ENCODE measurements at regions not wholly inside any gene's neighbourhood (a gene's known extent, or its start where the extent isn't known, plus 50 kb on each side); places are given as distances from the start of the nearest gene placed in this dataset.

DNA sequence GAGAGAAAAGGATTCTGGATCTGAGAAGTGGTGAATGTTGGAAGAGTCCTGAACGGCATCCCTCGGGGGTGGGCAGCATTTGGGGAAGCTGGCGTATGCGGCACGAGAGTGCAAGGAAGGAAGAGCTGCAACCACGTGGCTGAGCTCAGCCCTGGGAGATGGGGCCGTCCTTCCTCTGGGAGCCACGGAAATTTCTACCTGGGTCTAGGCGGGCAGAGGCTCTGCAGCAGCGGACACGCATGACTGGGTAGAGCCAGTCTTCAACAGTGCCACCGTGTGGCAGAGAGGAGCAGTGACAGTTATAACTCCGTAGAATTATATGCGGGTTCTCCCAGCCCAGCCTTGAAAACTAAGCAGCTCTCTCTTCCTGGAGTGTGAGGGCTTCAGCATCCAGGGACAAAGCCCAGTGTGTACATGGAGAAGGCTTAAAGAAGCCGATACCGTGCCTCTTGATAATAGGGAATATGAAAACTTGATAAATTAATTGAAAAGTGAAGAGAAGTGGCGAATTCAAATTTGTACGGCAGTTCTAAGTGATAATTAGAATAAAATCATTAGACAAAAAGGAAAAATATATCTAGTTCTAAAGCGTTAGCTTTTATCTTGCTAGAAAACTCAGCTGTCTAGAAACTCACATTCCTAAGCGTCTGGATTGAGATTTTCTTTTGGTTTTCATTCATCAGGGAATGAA is 82.9 kb upstream of the STXBP6 start:
- peak; percentile 76 for DNase-seq

DNA sequence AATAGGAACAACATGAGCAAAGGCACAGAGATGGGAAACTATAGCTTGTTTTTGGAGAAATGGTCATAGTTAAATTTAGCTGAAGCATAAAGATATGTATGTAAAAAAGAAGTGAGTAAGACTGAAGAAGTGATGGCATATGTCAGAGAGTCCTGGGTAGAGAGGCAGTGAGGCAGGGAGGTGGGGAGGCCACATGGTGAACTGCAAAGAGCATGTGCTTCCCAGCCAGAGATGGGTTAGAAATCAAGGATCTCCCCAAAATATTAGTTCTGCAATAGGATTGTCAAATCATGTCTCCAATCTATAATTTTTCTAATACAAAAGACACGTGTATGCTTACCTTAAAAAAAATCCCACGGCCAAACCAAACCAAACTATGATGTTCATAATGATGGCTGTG is 82.1 kb upstream of the STXBP6 start:
- no peak for DNase-seq

DNA sequence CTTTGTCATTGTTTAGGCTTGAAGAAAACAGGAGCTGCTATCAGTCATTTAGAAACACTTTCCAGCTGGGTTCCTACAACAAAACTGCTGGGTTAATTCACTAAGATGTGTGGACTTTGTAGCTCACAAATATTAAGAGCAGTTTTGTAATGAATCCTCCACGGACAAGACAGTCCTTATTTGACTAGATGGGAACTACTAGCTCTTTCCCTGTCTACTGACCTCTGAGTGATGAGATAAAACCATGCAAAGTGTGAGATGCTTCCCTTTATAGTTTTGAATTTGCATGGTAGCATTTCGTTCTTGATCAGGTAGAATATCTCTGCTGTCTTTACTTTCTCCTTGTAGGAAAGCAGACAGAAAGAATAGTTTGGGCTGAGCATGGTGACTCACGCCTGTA is 72.9 kb upstream of the STXBP6 start:
- DNase-seq = no peak

DNA sequence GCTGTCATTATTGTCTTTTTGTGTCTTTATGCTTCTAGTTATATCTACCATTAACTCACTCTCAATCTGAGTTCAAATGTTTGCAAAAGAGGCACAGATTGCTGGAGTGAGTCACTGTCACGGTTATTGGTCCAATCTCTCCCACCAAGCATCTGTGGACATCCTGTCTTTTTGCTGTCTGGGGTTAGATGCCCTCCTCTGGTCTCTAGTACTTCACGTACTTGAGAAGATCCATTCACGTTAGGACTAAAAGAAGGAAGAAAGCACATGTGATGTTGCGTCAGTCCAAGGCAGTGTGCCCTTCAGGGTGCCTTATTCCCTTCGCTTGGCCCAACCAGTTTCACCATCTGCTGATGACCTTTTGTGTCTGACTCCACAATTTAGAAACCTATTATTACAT is 72.3 kb upstream of the STXBP6 start:
- no peak for DNase-seq

DNA sequence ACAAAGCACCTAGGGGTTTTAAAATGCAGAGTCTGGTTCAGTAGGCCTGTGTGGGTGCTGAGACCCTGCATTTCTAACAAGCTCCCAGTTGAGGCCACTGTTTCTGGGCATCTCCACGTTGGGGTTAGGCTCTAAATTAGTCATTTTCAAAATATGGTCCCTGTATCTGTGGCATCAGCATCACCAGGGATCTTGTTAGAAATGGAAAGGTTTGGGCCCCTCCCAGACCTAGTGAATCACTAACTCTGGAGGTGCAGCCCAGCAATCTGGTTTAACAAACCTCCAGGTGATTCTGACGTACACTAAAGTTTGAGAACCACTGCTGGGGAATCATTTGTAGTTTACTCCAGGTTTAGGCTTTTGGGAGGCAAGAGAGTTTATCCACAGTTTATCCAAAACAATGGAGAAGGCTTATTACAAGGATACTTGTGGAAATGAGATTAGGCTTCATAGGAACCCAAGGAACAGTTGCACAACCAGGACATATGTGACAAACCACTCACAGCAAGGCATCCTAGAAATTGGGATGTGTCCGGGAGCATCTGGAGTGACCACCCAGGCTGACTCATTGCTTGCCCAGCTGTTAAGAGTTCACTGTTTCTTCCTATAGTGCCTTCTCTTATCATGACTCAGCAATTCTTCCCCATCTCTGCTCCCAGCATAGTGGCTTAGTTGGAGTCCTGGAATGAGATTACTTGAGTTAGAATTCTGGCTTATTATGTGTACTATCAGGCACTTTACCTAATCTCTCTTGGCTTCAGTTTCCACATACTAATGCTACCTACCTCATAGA is 71.6 kb upstream of the STXBP6 start:
- DNase-seq = peak; percentile 11

DNA sequence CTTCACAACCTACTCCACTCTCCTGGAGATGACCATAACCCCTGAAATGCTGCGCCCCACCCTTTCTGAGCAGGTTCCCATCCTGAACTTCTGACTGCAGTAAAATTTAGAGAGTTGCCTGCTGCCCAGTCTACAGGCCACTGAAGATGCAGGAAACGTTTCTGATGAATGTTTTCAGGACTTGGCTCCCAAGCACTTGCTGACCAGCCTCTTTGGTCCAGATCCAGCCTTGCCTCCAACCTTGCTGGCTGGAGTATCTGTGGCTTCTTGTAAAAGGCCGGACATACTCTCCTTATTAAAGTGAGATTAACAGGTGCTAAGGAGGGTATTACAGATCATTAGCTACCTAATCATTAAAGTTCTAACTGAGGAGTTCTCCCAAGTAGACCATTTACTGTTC is 70.3 kb upstream of the STXBP6 start:
- DNase-seq = no peak

DNA sequence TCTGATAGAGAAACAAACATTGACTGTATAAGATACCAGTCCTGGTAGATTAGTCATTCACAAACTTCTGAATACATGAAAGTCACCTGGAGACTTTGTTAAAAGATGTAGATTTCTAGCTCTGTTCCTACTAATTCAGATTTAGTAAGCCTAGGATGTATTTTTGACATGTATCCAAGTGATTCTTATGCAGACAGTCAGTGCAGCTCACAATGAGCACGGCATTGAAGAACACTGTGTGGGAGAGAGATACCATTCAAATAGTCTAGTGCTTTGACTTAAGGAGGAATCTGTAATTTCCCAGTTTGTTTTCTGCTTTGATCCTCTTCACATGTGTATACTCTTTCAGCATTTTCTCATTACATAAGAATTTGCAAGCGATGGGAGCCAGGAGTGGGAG is 68.7 kb upstream of the STXBP6 start:
- no peak for DNase-seq

DNA sequence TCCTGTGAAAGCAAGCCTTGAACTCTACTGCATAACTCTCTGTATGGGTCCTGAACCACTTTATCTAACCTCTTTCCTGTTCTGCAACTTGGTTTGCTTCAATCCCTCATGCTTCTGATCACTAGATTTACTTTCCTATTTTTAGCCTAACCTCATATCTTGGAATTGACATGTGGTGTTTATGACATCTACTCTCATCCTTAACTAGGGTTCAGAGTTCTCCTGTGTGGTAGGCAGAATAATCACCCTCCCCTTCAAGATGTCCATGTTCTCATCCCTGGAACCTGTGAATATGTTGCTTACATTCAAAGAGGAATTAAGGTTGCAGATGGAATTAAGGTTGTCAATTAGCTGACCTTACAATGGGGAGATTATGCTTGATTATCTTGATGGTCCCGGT is 67.4 kb upstream of the STXBP6 start:
- DNase-seq = no peak

DNA sequence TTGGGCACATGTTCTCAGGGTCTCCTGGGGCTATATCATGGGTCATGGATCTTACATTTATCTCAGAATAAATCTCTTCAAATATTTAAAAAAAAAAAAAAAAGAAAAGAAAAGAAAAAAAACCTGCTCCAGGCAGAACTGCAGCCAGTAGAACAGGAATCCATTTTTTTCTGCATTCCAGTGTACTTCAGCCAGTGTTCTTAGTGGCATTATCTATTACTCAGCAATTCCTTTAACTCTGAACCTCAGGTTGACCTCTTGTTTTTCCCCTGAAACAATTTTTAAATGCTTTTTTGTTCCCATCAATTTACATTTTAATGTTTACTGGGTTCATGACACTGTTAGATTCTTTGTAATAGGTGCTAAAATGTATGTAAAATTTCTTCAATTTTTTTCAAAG is 66.7 kb upstream of the STXBP6 start:
- no peak for DNase-seq

DNA sequence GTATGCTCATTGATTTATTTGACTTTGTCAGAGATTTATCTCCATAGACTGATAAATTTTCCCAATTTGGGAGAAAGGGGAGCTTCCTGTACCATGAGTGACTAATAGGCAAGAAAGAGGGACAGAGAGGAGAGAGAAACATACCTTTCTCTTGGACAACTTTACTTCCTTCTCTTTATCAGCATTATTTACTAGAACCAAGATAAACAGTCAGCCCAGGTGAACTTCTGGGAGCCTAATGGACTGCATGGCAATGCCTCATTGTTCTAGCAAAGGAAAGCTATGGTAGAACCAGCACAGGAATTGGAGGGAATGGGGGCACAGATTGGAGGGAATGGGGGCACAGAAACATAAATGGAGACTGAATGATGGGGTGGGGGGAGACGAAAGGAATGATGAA is 63.4 kb upstream of the STXBP6 start:
- DNase-seq = no peak

DNA sequence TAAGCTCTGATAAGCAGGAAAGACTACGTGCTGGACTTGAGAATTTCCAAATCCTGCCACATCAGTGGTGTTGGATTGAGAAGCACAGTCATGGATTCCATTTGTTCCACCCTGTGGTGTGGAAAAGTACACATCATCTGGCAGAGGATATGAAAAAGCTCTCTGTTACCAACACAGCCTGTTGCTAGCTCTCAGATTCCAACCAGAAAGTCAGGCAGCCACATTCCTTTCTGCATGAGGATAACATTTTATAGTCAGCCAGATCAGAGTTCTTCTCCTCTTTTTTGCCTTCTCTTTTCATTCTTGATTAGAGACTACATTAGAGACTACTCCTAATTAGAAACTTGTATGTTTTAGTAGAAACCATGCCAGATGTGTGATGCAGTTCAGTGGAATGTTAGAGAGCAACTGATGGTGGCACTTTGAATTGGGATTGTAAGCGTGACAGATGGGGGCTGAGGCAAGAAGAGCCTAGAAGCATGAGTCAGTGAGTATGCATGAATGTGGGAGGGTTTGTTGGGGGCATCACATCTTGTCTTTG is 61.2 kb upstream of the STXBP6 start:
- no peak for DNase-seq

DNA sequence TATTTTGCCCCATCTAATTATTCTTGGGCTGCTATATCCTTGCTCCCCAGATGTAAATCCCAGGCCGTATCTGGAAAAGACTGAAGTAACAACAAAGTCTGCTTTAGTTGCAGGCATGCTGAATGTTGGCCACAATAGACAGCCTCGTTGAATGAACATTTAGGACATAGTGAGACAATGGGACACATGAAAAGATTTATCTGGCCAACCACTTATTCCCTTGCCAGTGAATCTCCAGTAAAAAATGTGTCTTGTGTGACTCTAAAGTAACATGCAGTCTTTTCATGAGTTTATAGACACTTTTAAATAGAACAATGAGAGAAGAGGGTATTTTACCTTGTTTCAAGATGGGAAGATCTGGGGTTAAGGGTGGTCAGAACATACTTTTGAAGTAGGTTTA is 60.2 kb upstream of the STXBP6 start:
- no peak for DNase-seq

DNA sequence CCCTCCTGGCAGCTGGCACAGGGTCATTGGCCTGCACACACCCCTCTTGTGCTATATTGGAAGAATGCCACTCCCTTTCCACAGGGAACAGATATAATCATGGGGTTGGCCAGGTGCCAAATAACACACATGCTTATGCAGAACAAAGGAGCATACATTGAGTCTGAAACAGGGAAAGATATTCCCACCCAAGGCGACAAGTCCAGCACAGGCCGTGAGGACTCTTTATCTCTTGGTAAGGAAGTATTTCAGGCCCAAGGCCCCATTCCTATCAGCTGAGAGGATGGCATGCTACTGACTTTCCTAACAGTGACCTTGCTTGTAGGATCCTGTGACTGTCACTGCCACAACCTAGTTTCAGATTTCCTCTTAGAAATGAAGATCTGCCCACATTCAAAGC is 59.0 kb upstream of the STXBP6 start:
- no peak for DNase-seq

DNA sequence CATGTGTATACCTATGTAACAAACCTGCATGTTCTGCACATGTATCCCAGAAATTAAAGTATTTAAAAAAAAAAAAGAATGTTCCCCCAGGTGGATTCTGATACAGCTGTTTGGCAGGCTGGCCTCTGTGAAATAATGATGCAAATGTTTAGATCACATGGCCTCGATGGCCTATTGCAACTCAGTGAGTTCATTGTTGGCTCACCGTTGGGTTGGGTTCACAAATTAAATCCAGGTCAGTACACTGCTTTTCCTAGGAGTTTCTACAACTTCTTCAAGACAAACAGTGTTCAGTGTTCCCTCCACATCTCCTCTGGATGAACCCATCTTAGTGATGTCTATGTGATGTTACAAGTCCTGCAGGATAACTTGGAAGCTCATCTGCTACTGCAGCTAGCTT is 58.3 kb upstream of the STXBP6 start:
- no peak for DNase-seq

DNA sequence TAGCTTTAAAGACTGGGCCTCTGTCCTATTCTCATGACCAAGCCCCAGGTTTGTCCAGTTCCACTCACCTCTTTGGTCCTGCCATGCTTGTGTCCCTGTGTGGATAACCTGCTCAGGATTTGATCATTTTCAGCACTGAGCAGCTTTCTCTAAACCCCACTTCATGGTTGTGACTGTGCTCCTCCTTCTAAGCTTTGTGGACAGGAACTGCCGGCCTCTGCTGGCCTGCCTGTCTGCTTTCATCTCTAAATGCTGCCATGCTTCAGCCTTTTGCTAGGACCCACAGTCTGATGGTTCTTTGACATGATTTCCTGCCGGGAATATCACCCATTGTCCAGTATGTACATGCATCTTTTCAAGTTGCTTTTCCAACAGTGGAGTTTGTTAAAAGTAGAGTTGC is 53.9 kb upstream of the STXBP6 start:
- no peak for DNase-seq

DNA sequence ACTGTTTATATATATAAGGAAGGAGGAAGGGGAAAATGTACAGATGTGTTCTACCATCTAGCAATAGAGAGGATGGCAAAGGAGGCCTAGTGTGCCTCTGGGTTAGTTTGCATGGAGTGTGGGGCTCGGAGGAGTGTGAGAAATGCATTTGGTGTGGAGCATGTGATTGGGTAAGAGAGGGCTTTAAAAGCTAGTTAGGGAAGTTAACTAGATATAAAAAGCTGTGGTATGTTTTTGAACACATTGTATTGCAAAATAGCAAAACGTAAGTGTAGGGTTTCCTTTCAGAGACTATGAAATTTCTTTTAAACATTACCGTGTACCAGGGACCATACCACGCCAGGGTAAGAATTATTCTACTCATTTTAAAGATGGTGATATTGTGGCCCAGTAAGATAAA is 53.3 kb upstream of the STXBP6 start:
- DNase-seq = peak; percentile 5

DNA sequence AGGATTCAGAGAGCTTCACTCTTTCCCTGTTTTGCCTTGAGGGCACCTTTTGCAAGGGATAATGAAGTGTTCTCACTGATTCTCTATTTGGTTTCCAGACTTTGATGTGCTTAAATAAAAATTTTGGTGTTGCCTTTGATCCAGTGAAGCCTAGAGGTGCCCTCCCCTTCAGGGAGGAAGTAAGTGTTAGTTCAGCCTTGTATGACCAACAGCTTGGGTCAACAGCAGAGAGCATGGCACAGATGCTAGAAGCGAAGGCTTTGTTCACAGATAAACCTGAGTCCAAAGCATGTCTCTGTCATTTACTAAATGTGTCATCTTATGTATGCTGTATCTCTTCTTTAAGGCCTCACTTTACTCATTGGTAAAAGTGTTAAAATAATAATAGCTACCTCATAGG is 52.8 kb upstream of the STXBP6 start:
- DNase-seq = no peak

DNA sequence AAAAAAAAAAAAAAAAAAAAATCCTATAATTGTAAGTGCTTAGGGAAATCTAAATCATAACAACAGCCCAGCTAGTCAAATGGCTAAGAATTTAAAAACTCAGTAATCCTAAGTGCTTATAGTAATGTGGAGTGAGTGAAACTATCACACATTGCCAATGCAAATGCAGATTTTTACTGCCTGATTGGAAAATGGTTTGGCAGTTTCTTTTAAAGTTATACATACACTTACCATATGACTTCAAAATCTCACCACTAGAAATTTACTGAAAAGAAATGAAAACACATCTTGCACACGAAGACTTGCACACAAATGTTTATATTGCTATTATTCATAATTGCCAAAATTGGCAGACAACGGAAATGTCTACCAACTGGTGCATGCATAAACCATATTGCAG is 51.3 kb upstream of the STXBP6 start:
- DNase-seq = no peak
